ENCODE measurements at regions not wholly inside any gene's neighbourhood (a gene's known extent, or its start where the extent isn't known, plus 50 kb on each side); places are given as distances from the start of the nearest gene placed in this dataset.
"Not testable (repeated sequence)": the region's sequence is repeated elsewhere in the genome, so short reads cannot be mapped to it uniquely, and the experiment has no call there.

DNA sequence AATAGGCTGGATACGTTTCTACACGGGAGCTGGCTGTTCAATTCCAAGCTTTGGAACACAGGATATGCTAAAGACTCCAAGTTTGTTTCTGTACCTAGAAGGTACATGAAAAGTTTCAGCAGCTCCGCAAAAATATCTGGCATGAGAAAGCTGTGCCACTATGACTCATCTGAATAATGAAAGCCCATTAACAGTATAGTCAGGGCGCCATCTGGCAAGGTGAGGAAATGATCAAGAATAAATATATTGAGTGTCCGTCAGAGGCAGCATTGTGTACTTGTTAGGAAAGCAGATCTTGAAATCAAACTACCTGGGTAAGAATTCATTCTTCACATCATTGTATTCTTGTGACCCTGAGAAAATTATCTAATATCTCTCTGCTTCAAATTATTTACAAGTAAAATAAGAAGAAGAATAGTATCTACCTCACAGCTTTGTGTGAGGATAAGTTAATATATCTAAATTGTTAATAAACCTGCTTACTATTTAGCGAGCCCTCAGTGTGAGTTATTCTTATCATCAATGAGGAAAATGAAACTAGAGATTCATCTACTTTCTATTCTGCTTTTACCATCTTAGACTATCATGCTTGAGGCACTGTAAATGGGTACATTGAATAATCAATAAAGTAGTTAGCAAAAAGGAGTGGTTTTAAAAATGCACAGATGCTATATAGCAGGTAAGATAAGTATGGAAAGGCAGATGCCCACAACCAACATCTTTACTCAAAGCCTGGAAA, 53.5 kb downstream of the FSCB start:
- DNase-seq (ENCODE audit: low spot score) = no peak

DNA sequence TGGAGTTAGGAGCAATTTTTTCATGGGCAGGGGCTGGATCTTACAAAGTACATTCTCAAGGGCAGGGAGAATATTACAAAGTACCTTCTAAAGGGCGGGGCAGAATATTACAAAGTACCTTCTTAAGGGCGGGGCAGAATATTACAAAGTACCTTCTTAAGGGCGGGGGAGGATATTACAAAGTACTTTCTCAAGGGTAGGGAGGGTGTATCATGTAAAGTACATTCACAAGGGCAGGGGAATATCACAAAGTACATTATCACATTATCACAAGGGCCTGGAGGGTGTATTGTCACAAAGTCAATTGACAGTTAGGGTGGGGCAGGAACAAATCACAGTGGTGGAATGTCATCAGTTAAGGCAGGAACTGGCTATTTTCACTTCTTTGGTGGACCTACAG, 56.9 kb downstream of the FSCB start:
- DNase-seq (ENCODE audit: low spot score) = not testable (repeated sequence)

DNA sequence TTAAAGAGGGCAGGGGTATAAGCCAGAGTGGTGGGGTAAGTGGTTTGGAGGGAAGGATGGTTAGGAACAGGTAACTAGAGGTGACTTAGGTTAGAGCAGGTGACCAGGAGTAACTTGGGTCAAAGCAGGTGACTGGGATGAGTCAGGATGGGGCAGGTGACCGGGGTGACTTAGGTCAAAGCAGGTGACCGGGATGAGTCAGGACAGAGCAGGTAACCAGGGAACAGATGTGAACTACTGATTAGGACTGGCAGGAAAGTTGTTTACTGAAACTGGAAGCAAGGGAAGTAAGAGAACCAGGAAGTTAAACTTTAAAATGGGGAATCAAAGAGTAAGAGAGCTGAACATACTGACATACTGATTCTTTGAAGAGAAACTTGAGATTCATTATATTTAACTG, 57.4 kb downstream of the FSCB start:
- no peak for DNase-seq (ENCODE audit: low spot score)

DNA sequence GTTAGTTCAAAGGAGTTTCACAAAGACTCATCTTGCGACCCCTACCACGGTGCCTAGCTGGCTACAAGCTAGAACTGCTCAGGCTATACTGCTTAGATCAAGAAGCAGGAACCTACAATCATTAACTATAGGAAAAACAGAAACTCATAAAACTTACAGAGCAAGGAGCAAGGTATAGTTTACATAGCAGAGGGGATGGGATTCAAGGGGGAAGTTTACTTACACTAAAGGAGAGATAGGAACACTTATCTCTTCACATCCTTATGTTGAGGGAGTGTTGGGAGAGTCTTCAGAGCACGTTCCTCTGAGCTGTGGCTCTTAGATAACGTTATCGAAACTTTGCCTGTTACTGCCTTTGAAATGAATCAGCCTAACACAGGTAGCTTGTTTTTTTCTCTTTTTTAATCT, 58.1 kb downstream of the FSCB start:
- DNase-seq (ENCODE audit: low spot score) = no peak

DNA sequence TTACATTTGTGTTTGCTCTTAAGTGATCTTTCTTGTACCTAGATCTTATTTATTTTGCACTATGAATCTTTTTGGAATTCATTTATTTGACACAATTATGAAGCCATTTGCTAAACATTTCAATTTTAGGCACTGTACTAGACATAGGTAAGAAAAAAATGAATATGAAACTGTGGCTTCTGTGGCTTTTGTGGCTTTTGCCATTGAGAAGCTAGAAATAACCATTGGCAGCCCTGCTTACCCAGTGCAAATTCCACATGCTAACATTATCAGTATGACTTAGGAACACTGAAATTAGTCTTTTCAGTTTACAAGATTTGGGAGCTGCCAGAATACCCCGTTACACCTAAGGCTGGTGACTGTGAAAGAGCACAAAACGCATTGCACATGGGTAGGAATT, 60.1 kb downstream of the FSCB start:
- no peak for DNase-seq (ENCODE audit: low spot score)

DNA sequence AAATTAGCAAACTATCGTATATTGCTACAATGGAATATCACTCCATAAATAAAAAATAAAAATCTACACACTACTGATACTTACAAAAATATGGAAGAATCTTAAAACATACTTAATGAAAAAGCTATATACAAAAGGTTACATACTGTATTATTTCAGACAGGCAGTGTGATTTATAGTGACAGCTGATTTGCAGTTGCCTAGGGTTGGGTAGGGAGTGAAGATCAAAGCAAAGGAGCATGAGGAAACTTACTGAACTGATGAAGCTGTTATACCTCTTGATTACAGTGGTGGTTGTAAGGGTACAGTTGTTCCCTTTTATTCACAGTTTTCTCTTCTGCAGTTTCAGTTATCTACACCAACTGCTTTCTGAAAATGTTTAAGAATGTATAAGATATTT, 62.6 kb downstream of the FSCB start:
- DNase-seq (ENCODE audit: low spot score) = no peak

DNA sequence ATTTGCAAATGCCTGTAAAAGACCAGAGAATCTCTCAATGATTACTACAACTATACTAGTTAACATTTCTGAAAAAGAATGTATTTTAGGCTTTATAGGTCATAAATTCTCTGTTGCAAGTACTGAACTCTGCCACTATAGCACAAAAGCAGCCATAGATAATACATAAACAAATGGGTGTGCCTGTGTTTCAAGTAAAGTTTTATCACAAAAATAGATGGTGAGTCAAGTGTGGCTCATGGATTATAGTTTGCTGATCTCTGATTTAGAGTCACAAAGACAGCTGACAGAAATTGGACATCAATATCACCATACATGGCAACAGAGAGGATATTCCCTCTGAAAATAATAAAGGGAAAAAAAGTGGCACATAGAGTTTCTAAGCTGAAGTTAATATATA, 68.1 kb downstream of the FSCB start:
- no peak for DNase-seq (ENCODE audit: low spot score)

DNA sequence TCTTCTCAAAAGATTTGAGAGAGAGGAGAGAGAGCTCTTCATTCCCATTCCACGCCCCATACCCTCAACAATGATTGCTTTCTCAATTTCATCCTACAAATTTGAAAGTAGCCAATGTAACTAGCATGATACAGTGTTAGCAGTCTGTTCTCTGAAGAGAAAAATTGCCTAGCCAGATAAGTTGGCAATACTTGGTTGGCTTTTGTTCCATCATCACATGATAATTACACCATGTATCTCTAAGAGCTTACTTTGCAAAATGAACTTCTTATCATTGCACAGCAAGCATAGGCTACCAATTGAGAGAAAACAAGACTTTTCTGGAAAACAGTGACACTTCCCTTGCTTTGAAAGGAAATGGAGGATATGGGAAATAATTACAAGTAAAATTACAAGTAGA, 68.9 kb downstream of the FSCB start:
- no peak for DNase-seq (ENCODE audit: low spot score)

DNA sequence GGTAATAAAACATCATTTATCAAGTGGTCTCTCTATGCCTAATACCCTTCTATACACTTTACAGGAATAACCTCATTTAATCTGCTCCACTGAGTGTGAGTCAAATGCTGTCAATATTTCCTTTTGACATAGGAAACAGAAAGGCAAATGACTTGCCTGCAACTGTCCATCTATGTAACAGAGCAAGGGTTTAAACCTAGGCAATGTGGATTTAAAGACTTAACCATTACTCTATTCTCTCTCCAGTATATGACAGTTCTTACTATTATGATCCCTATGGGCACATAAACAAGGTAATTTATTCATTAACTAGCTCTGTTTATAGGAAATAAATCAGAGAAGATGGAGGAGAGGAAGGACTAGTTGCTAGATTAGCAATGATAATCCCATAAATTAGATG, 70.6 kb downstream of the FSCB start:
- no peak for DNase-seq (ENCODE audit: low spot score)

DNA sequence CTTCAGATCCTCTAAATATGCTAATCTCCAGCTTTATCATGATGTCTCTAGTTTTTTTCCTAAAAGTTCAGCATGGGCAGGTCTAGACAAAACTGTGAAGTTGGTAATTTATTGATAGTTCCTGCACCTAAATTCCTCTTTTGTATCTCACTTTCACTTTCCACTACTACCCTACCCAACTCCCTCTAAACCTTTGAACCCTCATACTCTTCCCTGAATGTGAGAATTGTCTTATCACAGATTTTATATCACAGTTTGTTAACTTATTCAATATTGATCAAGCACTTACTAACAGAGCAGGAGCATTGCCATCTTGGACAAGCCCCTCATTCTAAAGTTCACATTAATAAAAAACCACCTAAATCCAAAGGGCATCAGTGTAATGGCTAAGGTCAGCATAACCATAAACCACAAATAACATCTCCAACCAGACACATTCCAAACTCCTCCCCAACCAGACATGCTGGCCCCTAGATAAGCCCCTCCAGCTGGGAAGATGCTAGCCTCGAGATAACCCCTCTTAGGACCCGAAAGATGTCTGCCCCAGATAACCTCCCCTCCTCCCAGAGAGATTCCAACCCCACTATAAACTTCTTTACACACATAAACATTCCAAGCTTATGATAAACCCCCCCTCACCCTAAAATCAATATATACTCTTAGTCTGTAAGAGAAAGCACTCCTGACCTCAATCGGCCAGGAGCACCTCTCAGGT, 78.7 kb downstream of the FSCB start:
- DNase-seq (ENCODE audit: low spot score) = no peak

DNA sequence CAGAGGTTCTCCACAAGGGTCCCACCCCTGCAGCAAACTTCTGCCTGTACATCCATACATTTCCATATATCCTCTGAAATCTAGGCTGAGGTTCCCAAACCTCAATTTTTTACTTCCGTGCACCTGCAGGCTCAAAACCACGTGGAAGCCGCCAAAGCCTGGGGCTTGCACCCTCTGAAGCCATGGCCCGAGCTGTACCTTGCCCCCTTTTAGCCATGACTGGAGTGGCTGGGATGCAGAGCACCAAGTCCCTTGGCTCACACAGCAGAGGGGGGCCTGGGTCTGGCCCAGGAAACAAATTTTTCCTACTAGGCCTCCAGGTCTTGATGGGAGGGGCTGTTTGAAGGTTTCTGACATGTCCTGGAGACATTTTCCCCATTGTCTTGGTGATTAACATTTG, 84.4 kb downstream of the FSCB start:
- DNase-seq (ENCODE audit: low spot score) = no peak

DNA sequence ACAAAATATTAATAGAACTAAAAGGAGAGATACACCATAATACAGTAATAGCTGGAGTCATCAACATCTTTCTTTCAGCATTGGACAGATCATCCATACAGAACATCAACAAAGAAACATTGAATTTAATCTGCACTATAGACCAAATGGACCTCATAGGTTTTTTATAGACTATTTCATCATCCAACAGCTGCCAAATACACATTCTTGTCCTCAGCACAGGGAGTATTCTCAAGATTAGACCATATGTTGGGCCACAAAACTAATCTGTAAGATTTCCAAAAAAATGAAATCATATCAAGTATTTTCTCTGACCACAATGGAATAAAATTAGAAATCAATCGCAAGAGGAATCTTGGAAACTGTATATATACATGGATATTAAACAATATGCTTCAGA, 86.9 kb downstream of the FSCB start:
- no peak for DNase-seq (ENCODE audit: low spot score)

DNA sequence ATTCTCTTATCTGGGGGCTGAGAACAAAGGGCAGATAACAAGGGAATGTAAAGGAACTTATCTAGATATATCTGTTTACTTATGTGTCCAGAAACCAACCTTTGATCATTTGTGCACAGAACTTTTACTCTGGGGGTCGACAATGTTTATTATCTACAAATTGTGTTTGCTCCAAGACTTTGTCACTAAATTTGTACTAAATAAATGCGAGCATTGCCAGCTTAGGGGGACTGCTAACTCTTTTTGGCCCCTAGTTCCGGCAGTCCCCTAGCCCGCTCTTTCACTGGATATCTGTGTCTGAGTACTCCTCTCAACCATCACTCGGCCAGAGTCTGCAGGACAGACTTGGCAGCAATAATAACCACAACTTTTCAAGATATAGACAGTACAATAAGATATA, 88.2 kb downstream of the FSCB start:
- no peak for DNase-seq (ENCODE audit: low spot score)

DNA sequence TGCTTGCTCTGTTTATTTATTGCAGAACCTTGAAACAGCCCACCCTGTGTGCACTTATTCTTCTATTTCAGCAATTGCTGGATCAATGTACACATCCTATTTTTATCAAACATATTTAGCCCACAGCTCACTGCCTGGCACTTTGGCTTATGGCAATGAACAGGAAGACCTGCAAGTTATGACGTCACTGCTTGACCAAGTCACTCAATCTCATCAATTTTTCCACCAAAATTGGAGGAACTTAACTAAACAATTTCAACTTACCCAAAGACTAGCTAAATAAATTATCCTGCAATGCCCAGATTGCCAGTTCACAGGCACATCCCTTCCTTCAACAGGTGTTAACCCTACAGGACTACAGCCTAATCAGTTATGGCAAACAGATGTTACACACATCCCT, 89.3 kb downstream of the FSCB start:
- no peak for DNase-seq (ENCODE audit: low spot score)

DNA sequence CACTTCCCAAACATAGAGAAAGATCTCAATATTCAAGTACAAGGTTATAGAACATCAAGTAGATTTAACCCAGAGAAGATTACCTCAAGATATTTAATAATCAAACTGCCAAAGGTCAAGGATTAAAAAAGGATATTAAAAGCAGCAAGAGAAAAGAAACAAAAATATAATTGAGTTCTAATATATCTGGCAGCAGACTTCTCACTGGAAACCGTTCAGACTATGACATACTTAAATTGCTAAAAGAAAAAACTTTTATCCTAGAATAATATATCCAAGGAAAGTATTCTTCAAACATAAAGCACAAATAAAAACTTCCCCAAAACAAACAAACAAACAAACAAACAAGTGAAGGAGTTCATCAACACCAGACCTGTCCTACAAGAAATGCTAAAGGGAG, 92.4 kb downstream of the FSCB start:
- DNase-seq (ENCODE audit: low spot score) = no peak

DNA sequence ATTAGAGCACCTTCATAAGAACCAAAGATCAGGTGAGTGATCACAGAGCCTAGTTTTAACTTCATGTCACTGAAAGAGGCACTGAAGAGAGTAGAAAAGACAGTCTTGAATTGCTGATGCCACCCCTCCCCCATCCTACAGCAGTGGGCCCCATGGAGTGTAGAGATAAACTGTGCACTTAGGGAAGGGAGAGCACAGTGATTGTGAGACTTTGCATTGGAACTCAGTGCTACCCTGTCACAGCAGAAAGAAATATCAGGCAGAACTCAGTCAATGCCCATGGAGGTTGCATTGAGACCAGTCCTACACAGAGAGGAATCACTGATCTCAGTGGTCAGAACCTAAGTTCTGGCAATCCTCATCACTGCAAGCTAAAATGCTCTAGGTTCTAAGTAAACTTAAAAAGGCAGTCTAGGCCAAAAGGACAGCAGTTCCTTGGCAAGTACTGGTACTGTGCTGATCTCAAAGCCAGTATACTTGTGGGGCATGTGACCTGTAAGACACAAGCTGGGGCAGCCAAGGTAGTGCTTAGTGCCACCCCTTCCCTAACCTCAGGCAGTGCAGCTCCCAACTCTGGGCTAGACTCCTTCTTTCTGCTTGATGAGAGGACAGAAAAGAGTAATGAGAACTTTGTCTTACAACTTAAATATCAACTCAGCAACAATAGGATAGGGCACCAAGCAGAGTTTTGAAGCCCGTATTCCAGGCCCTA, 94.1 kb downstream of the FSCB start:
- no peak for DNase-seq (ENCODE audit: low spot score)

DNA sequence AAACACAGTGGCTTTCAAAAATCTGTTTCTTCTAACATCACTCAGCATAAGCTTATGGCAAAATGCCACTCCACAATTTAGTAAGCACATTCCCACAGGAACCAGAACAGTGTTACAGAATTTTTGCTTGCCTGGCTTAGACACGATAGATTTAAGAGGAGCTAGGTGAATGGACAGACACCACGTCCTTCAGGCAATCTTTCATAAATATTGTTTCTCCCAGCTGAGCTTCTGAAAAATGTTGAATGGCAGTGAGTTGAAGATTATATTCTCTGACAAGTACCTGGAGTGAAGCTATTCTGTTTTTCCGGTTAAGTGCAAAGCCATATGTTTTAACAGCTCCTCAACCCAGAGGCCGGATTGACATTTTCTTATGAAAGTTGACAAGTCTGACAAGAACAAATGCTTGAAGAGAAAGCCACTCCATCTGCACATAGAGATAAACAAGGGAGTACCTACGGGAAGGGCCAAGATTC, 102.0 kb downstream of the FSCB start:
- DNase-seq (ENCODE audit: low spot score) = no peak

DNA sequence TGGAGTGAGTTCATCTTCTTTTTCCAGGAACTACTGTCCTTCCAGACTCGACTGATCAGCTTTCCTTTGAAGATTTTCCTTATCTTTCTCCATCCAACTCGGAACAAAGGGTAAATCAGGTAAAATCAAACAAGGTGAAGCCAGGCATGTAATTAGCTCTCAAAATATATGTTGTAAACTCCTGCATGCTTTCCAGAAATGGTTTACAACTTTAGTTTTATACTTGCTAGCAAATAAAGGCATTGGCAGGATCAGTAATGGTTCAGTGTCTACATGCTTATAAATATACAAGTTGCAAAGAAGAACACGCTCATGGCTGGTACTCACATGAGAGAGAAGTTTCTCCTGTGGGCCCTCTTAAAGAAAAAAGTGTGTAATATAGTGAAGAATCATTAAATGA, 102.5 kb downstream of the FSCB start:
- DNase-seq (ENCODE audit: low spot score) = no peak

DNA sequence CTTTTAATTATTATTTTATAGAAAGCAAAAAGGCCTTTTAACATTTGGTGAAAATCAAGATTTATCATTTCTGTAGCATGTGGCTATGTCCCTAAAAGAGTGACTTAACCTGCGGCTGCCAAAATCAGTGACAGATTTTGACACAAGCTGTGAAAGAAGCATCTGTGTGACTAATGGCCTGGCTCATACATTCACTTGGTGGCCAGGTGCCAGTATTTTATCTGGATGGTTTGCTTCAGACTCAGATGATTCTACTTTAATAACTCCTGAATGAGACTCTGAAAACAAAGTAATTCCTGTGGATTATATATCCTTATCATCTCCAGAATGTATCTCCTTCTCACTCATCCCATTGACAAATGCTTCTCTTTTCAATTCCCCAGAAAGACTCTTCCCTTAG, 103.0 kb downstream of the FSCB start:
- no peak for DNase-seq (ENCODE audit: low spot score)

DNA sequence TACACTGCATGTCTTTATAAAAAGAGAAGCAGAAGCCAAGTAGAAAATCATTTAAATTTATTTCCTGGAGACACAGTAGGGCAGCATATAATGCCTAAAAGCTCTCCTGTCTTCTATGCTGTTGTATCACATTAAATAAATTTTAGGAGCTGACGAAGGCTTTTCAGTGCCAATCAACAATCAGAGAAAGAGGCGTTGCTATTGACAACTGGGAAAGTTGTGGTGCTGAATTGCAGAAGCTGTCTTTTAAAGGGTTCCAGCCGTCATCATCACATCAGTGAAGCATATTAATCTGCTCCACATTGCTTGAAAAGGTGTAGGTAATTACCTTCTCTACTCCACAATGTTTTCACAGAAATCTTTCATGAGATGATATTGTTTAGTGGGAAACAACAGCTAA, 103.9 kb downstream of the FSCB start:
- DNase-seq (ENCODE audit: low spot score) = no peak

DNA sequence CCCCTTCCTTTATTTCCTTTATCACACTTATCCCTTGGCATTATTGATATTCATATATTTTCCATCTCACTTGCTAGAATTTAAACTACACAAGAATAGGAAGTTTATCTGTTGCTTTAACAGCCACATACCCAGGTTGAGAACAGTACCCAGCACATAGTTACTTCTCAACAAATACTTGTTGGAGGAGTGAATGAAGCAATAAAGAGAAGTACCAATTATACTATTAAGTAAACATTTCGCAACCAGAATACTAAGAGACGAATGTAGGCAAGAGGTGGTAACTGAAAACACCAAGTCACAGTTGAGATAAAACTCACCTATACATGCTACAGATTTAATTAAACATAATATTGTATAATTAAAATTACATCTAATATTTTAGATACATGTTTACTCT, 110.9 kb downstream of the FSCB start:
- DNase-seq (ENCODE audit: low spot score) = no peak

DNA sequence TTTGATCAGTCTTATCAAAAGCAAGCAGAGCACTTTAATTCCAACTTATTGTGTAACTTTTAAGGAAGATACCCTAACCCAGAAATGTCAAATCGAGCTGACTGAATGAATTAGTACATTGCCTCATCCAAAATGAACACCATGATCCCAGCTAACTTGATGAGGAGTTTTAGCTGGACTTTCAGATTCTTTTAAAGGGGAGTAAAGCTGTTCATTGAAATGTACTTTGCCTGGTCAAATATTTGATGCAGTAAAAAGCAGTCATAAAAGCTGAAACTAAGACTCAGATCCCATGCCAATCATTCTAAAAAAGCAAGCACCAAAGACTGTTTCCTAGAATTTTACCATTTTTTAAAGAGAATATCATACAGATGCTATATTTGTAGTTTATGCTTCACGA, 114.1 kb downstream of the FSCB start:
- no peak for DNase-seq (ENCODE audit: low spot score)

DNA sequence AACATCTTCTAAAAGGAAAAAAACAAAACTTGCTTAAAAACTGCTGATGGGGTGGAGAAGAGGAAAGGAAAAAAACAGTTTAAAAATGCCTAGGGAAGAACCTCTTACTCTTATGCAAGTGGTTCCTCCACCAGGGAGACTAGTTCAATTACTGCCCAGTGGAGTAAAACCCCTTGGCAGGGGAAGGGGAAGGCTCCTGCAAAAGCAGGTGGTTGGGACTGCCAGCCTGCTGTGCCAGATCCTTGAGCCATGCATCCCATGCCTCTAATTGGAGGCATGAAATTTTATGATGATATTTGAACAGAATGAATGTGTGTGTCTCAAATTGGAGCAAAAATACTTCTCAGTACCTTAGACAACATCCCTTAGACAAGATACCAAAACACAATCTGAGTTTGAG, 118.8 kb downstream of the FSCB start:
- no peak for DNase-seq (ENCODE audit: low spot score)
